Endothelial cell (in vitro differentiated cells): ENCODE measurements at regions not wholly inside any gene's neighbourhood (a gene's known extent, or its start where the extent isn't known, plus 50 kb on each side); places are given as distances from the start of the nearest gene placed in this dataset.

Experiments
- DNase-seq: peaks from one replicate; pipeline ENCODE4 v3.0.0; 2021; ENCODE audit warnings: low spot score
- H3K27ac Mint-ChIP-seq: one replicate; pipeline ENCODE4 v1.8.0; 2021; ENCODE audit warnings: mixed read lengths, inconsistent platforms; ENCODE audit not compliant: unreplicated experiment
- H3K27me3 Mint-ChIP-seq: one replicate; pipeline ENCODE4 v1.8.0; 2021; ENCODE audit warnings: mild to moderate bottlenecking, moderate library complexity, mixed read lengths, inconsistent platforms; ENCODE audit not compliant: unreplicated experiment
- H3K36me3 Mint-ChIP-seq: one replicate; pipeline ENCODE4 v1.8.0; 2021; ENCODE audit warnings: mild to moderate bottlenecking, low read depth, mixed read lengths, inconsistent platforms; ENCODE audit not compliant: unreplicated experiment
- H3K4me1 Mint-ChIP-seq: one replicate; pipeline ENCODE4 v1.8.0; 2021; ENCODE audit warnings: mild to moderate bottlenecking, mixed read lengths, inconsistent platforms; ENCODE audit not compliant: unreplicated experiment
- H3K4me3 Mint-ChIP-seq: one replicate; pipeline ENCODE4 v1.8.0; 2021; ENCODE audit warnings: mild to moderate bottlenecking, mixed read lengths, inconsistent platforms; ENCODE audit not compliant: unreplicated experiment
- H3K9me3 Mint-ChIP-seq: one replicate; pipeline ENCODE4 v1.8.0; 2021; ENCODE audit warnings: mixed read lengths, inconsistent platforms; ENCODE audit not compliant: unreplicated experiment
- CTCF ChIP-seq: fragments of 200-600 bp; sonication (generic); IDR thresholded peaks from one replicate; pipeline ENCODE4 v1.5.0; 2021; ENCODE audit warnings: antibody characterized with exemption; ENCODE audit not compliant: unreplicated experiment

DNA sequence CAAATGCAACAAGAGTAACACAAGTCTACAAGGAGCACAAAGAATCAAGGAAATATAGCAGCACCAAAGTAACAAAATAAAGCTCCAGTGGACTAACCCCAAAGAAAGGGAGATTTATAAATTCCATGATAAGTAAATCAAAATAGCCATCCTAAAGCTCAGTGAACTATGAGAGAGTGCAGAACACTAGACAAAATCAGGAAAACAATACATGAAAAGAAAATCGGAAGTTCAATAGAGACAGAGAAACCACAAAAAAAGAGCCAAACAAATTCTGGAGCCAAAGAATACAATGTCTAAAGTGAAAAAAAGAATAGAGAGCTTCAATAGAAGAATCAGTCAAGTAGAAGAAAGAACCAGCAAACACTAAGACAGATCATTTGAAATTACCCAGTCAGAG is 247.3 kb upstream of the TENT5A start:
- no peaks in the 10 kb centered on the region for H3K27me3 Mint-ChIP-seq
- no peaks in the 10 kb centered on the region for H3K36me3 Mint-ChIP-seq
- DNase-seq = no peak
- H3K4me1 Mint-ChIP-seq = no peaks in the 10 kb centered on the region
- H3K9me3 Mint-ChIP-seq = no peaks in the 10 kb centered on the region
- no peak overlapping the region for H3K27ac Mint-ChIP-seq
- TF ChIP-seq CTCF = no peak
- H3K4me3 Mint-ChIP-seq = no peak overlapping the region

DNA sequence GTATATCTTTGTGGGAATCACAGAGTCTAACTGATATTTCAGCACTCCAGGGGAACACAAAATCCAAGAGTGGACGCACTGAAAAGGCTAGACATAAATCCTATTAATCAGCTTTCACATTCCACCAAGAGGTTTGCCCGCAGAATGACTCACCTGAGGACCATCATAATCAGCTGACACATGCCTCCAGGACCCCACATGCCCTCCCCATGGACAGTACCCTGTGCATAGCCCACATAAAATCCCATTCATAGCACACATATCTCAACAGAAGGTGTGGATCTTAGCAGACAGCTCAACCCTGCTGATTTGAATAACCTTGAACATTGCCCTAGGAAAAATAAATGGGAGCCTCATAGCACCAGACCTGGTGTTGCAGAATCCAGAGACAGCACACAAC is 246.8 kb upstream of the TENT5A start:
- no peak overlapping the region for H3K27ac Mint-ChIP-seq
- H3K36me3 Mint-ChIP-seq = no peaks in the 10 kb centered on the region
- no peaks in the 10 kb centered on the region for H3K4me1 Mint-ChIP-seq
- H3K27me3 Mint-ChIP-seq = no peaks in the 10 kb centered on the region
- no peak for TF ChIP-seq CTCF
- no peaks in the 10 kb centered on the region for H3K9me3 Mint-ChIP-seq
- no peak for DNase-seq
- H3K4me3 Mint-ChIP-seq = no peak overlapping the region

DNA sequence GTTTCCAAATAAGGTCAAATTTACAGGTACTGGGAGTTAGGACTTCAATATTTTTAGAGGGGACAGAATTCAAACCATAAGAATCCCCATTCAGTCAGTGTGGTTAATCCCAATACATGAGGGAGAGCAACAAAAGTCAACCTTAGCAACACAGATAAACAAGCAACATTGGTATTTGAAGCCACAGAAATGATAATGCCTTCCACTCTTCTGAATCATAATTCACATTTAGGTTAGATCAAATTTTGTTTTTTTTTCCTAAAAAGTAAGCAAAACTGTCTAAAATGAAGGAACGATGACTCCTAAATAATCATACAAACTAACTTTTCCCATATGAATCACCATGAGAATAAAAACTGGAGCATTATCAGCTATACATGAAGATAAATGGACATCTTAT is 246.0 kb upstream of the TENT5A start:
- TF ChIP-seq CTCF = no peak
- Mint-ChIP-seq H3K4me3 (no peak overlapping the region), H3K9me3 (no peaks in the 10 kb centered on the region), H3K27ac (no peak overlapping the region), H3K27me3 (no peaks in the 10 kb centered on the region), H3K36me3 (no peaks in the 10 kb centered on the region), H3K4me1 (no peaks in the 10 kb centered on the region)
- no peak for DNase-seq

- Mint-ChIP-seq H3K36me3 (no peaks in the 10 kb centered on the region), H3K27ac (no peak overlapping the region), H3K9me3 (no peaks in the 10 kb centered on the region), H3K4me3 (no peak overlapping the region), H3K27me3 (no peaks in the 10 kb centered on the region), H3K4me1 (no peaks in the 10 kb centered on the region)
- no peak for TF ChIP-seq CTCF
- DNase-seq = no peak
Measured at GRCh38 chr6:81997090-81997926, 244.8 kb upstream of the TENT5A start.

- TF ChIP-seq CTCF = no peak
- H3K27ac Mint-ChIP-seq = no peak overlapping the region
- H3K4me1 Mint-ChIP-seq = no peaks in the 10 kb centered on the region
- no peaks in the 10 kb centered on the region for H3K36me3 Mint-ChIP-seq
- no peaks in the 10 kb centered on the region for H3K9me3 Mint-ChIP-seq
- no peak for DNase-seq
- no peak overlapping the region for H3K4me3 Mint-ChIP-seq
- H3K27me3 Mint-ChIP-seq = no peaks in the 10 kb centered on the region
Measured at GRCh38 chr6:81996414-81996813, 243.9 kb upstream of the TENT5A start.
